ENCODE measurements at regions not wholly inside any gene's neighbourhood (a gene's known extent, or its start where the extent isn't known, plus 50 kb on each side); places are given as distances from the start of the nearest gene placed in this dataset.

DNA sequence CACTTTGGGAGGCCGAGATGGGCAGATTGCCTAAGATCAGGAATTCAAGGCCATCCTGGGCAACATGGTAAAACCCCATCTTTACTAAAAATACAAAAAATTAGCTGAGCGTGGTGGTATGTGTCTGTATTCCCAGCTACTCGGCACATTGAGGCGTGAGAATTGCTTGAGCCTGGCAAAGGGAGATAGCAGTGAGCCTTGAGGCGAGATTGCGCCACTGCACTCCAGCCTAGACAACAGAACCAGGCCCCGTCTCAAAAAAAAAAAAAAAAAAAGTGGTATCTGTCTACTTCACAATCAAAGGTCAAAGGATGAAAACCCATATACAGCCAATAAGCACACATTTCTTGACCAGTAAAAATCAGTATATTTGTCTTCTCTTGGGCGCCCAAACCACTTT is 728.5 kb upstream of the ADAMTS16 start:
- no peaks in the 10 kb centered on the region for H3K27me3 Mint-ChIP-seq
- no peaks in the 10 kb centered on the region for H3K36me3 Mint-ChIP-seq
- no peak overlapping the region for H3K4me3 Mint-ChIP-seq
- H3K4me1 Mint-ChIP-seq = no peaks in the 10 kb centered on the region
- peaks cover 2% of the 10 kb centered on the region for H3K9me3 Mint-ChIP-seq
- no peak overlapping the region for H3K27ac Mint-ChIP-seq
- ATAC-seq = no peak

DNA sequence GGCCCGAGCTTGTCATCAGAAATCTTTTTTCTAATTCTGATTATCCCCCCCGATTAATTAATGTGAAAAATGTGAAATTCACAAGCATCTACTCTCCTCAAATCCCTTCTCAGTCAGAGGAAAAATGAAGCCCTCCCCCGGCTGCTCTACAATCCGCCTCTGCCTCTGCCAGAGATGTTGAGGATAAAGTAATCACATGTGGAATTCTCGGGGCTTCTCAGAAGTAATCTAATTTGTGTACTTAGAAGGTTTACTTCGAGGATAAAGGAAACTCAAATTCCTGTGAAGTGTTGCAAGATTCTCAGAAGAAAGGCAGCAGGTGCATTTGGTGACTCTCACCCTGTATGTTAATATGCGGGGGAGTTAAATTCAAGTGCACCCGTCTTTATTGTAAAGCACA is 726.1 kb upstream of the ADAMTS16 start:
- no peak for ATAC-seq
- Mint-ChIP-seq H3K27me3 (no peaks in the 10 kb centered on the region), H3K36me3 (no peaks in the 10 kb centered on the region), H3K27ac (no peak overlapping the region), H3K4me3 (no peak overlapping the region), H3K9me3 (peaks cover 5% of the 10 kb centered on the region), H3K4me1 (no peaks in the 10 kb centered on the region)

- H3K27me3 Mint-ChIP-seq = no peaks in the 10 kb centered on the region
- no peak overlapping the region for H3K4me3 Mint-ChIP-seq
- H3K9me3 Mint-ChIP-seq = peaks cover 10% of the 10 kb centered on the region
- ATAC-seq = no peak
- H3K36me3 Mint-ChIP-seq = no peaks in the 10 kb centered on the region
- no peaks in the 10 kb centered on the region for H3K4me1 Mint-ChIP-seq
- no peak overlapping the region for H3K27ac Mint-ChIP-seq
Observed at GRCh38 chr5:4418084-4418483, 722.0 kb upstream of the ADAMTS16 start.

DNA sequence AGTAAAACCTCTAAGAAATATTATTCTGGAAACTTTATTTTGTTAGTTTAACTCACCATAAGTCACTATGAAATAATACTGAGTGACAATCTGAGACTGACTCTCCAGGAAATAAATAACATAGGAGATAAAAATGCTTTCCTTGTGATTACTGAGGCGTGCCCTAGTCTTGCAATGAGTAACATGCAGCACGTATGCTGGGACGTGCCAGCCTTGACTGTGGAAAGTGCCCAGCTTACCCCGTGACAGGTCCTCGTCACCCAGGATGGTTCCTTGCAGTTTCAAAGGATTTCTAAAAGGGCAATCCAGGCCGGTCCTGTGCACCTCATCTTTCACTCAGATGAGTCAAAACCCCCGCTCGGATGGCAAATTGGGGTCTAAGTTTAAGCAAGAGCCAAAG is 720.8 kb upstream of the ADAMTS16 start:
- Mint-ChIP-seq H3K4me3 (no peak overlapping the region), H3K9me3 (peaks cover 10% of the 10 kb centered on the region), H3K27me3 (no peaks in the 10 kb centered on the region), H3K27ac (no peak overlapping the region), H3K4me1 (no peaks in the 10 kb centered on the region), H3K36me3 (no peaks in the 10 kb centered on the region)
- no peak for ATAC-seq

- no peak for ATAC-seq
- Mint-ChIP-seq H3K27me3 (no peaks in the 10 kb centered on the region), H3K4me3 (no peak overlapping the region), H3K4me1 (no peaks in the 10 kb centered on the region), H3K9me3 (peaks cover 10% of the 10 kb centered on the region), H3K27ac (no peak overlapping the region), H3K36me3 (no peaks in the 10 kb centered on the region)
Observed at GRCh38 chr5:4420177-4420576, 720.0 kb upstream of the ADAMTS16 start.

DNA sequence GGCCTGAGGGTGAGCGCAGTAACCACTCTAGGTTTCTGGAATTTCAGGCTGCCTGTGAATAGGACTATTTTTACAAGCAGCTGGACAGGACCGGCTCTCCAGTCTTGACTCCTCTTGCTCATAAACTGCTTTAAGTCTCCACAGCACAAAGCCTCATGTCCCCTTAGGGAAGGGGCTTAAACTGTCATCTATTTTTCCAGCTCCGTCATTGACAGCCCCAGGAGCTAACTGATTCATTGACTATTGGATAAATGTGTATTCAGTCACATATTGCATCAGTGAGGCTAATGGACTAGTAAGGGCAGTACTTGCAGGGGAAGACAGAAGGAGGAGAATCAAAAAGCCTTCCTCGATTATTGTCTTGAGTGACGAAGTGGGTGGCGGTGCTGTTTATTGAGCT is 719.4 kb upstream of the ADAMTS16 start:
- no peaks in the 10 kb centered on the region for H3K4me1 Mint-ChIP-seq
- ATAC-seq = no peak
- no peaks in the 10 kb centered on the region for H3K27me3 Mint-ChIP-seq
- H3K9me3 Mint-ChIP-seq = peaks cover 10% of the 10 kb centered on the region
- no peak overlapping the region for H3K4me3 Mint-ChIP-seq
- H3K27ac Mint-ChIP-seq = no peak overlapping the region
- no peaks in the 10 kb centered on the region for H3K36me3 Mint-ChIP-seq

DNA sequence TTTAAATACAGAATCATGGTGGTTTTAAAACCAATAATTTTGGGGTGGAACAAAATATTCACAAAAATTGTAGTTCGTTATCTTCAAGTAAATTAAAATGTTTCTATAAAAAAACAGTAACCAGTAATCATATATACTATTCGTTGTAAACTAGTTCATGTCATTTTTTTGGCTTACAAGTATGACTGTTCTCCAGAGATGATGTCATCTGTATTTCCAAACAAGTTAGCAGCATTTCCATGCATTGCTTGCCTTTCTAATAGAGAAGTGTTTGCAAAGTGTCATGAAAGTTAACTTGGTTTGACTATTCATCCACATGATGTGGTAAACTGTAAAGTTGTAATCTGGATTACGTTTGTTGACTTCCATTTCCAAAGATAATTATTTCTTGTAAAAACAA is 717.9 kb upstream of the ADAMTS16 start:
- H3K4me1 Mint-ChIP-seq = no peaks in the 10 kb centered on the region
- H3K27ac Mint-ChIP-seq = no peak overlapping the region
- H3K4me3 Mint-ChIP-seq = no peak overlapping the region
- ATAC-seq = no peak
- H3K36me3 Mint-ChIP-seq = no peaks in the 10 kb centered on the region
- H3K27me3 Mint-ChIP-seq = no peaks in the 10 kb centered on the region
- H3K9me3 Mint-ChIP-seq = peaks cover 11% of the 10 kb centered on the region

- no peaks in the 10 kb centered on the region for H3K36me3 Mint-ChIP-seq
- H3K4me1 Mint-ChIP-seq = no peaks in the 10 kb centered on the region
- ATAC-seq = no peak
- H3K9me3 Mint-ChIP-seq = peaks cover 10% of the 10 kb centered on the region
- no peaks in the 10 kb centered on the region for H3K27me3 Mint-ChIP-seq
- H3K4me3 Mint-ChIP-seq = no peak overlapping the region
- H3K27ac Mint-ChIP-seq = no peak overlapping the region
Observed at GRCh38 chr5:4424895-4425294, 715.2 kb upstream of the ADAMTS16 start.

DNA sequence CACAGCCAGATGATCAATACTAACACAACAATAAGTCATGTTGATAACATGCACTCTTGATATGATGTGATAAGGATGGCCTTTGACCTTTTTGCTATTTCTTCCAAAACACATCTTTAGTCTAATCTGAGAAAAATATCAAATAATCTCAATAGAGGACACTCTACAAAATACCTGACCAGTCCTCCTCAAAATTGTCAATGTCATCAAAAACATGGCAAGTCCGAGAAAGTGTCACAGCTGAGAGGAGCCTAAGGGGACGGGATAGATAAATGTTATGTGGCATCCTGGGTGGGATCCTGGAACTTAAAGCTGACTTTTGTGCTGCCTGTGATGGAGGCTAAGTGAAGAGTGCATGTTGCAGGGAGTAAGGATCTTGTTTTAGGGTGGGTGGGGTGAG is 699.6 kb upstream of the ADAMTS16 start:
- no peak for ATAC-seq
- H3K27me3 Mint-ChIP-seq = no peaks in the 10 kb centered on the region
- no peaks in the 10 kb centered on the region for H3K4me1 Mint-ChIP-seq
- H3K4me3 Mint-ChIP-seq = no peak overlapping the region
- H3K36me3 Mint-ChIP-seq = no peaks in the 10 kb centered on the region
- no peak overlapping the region for H3K27ac Mint-ChIP-seq
- peaks cover 3% of the 10 kb centered on the region for H3K9me3 Mint-ChIP-seq

- no peaks in the 10 kb centered on the region for H3K27me3 Mint-ChIP-seq
- no peaks in the 10 kb centered on the region for H3K36me3 Mint-ChIP-seq
- no peak overlapping the region for H3K4me3 Mint-ChIP-seq
- no peak overlapping the region for H3K27ac Mint-ChIP-seq
- no peak for ATAC-seq
- peaks cover 10% of the 10 kb centered on the region for H3K9me3 Mint-ChIP-seq
- no peaks in the 10 kb centered on the region for H3K4me1 Mint-ChIP-seq
Observed at GRCh38 chr5:4442221-4442620, 697.9 kb upstream of the ADAMTS16 start.

- no peaks in the 10 kb centered on the region for H3K4me1 Mint-ChIP-seq
- no peak overlapping the region for H3K27ac Mint-ChIP-seq
- no peak overlapping the region for H3K4me3 Mint-ChIP-seq
- ATAC-seq = no peak
- no peaks in the 10 kb centered on the region for H3K27me3 Mint-ChIP-seq
- H3K36me3 Mint-ChIP-seq = no peaks in the 10 kb centered on the region
- peaks cover 11% of the 10 kb centered on the region for H3K9me3 Mint-ChIP-seq
Observed at GRCh38 chr5:4447657-4448056, 692.5 kb upstream of the ADAMTS16 start.

DNA sequence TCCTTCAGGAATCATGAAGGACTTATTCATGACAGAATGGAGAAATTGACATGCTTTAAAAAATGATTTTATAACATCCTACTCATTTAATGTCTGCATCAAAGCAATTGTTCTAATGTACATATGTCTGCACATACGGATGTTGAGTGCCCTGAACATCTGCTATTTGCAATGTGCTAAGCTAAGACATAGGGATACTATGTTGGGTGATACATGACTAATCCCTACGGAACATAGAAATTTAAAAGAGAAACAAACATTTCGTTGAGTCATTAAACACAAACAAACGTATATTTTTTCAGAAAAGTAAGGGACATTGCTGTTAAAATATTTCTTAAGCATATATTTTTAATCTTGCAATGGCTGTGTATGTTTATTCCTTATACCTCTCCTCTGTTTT is 686.5 kb upstream of the ADAMTS16 start:
- no peaks in the 10 kb centered on the region for H3K36me3 Mint-ChIP-seq
- H3K9me3 Mint-ChIP-seq = no peaks in the 10 kb centered on the region
- no peak overlapping the region for H3K27ac Mint-ChIP-seq

GRCh38 chr5:4479426-4479825 is 660.7 kb upstream of the ADAMTS16 start:
- Mint-ChIP-seq H3K27me3 (no peaks in the 10 kb centered on the region), H3K9me3 (peaks cover 4% of the 10 kb centered on the region), H3K4me1 (no peaks in the 10 kb centered on the region), H3K27ac (no peak overlapping the region), H3K36me3 (no peaks in the 10 kb centered on the region), H3K4me3 (no peak overlapping the region)
- no peak for ATAC-seq

More for the DNA sequence above, 686.5 kb upstream of the ADAMTS16 start:
- Mint-ChIP-seq H3K4me1 (no peaks in the 10 kb centered on the region), H3K27me3 (no peaks in the 10 kb centered on the region), H3K4me3 (no peak overlapping the region)
- ATAC-seq = no peak

GRCh38 chr5:4480528-4481349 is 659.4 kb upstream of the ADAMTS16 start:
- no peak for ATAC-seq
- no peaks in the 10 kb centered on the region for H3K36me3 Mint-ChIP-seq
- H3K4me1 Mint-ChIP-seq = no peaks in the 10 kb centered on the region
- H3K27ac Mint-ChIP-seq = no peak overlapping the region
- no peak overlapping the region for H3K4me3 Mint-ChIP-seq
- no peaks in the 10 kb centered on the region for H3K27me3 Mint-ChIP-seq
- H3K9me3 Mint-ChIP-seq = peaks cover 4% of the 10 kb centered on the region

GRCh38 chr5:4487581-4487980 is 652.5 kb upstream of the ADAMTS16 start:
- Mint-ChIP-seq H3K27me3 (no peaks in the 10 kb centered on the region), H3K9me3 (peaks cover 11% of the 10 kb centered on the region), H3K4me3 (no peak overlapping the region), H3K36me3 (no peaks in the 10 kb centered on the region), H3K27ac (no peak overlapping the region), H3K4me1 (no peaks in the 10 kb centered on the region)
- no peak for ATAC-seq

DNA sequence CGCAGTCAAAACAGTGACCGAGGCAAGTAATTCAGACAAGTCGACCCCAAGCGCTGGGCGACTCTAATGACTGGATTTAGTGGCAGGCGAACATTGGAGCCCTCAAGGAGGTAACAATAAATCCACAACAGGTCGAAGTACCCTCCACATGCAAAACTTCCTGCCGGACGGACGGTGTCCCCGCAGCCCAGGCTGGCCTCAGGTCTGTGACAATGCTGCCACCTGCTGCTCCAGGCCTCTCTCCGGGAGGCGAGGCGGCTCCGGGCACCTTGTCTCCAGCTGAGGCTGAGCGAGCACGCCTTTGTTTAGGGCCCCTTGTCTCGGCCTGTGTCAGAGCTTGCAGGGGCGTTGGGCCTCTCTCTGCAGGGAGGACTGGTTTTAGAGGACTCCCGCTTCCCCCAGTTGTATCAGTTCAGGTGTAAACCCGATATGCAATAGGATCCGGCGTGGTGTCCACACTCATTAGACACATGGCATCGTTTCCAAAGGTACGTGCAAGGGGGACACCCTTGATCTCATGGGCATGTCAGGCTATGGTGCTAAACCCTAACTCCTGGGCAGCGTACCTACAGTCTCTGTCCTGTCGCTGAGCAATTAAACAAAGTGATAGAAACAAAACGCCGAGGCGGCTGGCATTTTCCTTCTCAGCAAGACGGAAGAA is 628.0 kb upstream of the ADAMTS16 start:
- no peak for ATAC-seq
- no peak overlapping the region for H3K27ac Mint-ChIP-seq
- no peaks in the 10 kb centered on the region for H3K4me1 Mint-ChIP-seq

More for the DNA sequence above, 628.0 kb upstream of the ADAMTS16 start:
- Mint-ChIP-seq H3K4me3 (no peak overlapping the region), H3K36me3 (no peaks in the 10 kb centered on the region), H3K27me3 (no peaks in the 10 kb centered on the region), H3K9me3 (peaks cover 3% of the 10 kb centered on the region)

Measured in stimulated activated memory B cell treated with anti-CD40 and anti-IgM and Interleukin-4, amounts not matched to agents 10 μg/mL and 1 μg/mL and 100 μg/mL, for 72 hours (primary cell).